SK-N-SH (cell line): ENCODE measurements at regions not wholly inside any gene's neighbourhood (a gene's known extent, or its start where the extent isn't known, plus 50 kb on each side); places are given as distances from the start of the nearest gene placed in this dataset.

Experiments
- CHD2 ChIP-seq: fragments of 150-350 bp; IDR thresholded peaks from 2 replicates; pipeline ENCODE4 v1.6.1; 2018; ENCODE audit warnings: low read length; ENCODE audit not compliant: partially characterized antibody
- CTCF ChIP-seq: fragments of 200-600 bp; sonication (generic); IDR thresholded peaks from 2 replicates; pipeline ENCODE4 v1.6.1; 2017; ENCODE audit warnings: antibody characterized with exemption, mild to moderate bottlenecking, moderate library complexity
- FOSL2 ChIP-seq: IDR thresholded peaks from 2 replicates; pipeline ENCODE4 v1.4.0; 2012; ENCODE audit warnings: low read depth, mild to moderate bottlenecking, moderate library complexity, borderline replicate concordance
- MXI1 ChIP-seq: IDR thresholded peaks from 2 replicates; pipeline ENCODE4 v1.6.1; 2012; ENCODE audit warnings: mild to moderate bottlenecking, low read depth, low read length, improper control_type of control experiment
- POLR2AphosphoS5 ChIP-seq: IDR thresholded peaks from 2 replicates; pipeline ENCODE4 v1.6.1; 2012; ENCODE audit warnings: low read depth, low read length
- RAD21 ChIP-seq: IDR thresholded peaks from 2 replicates; pipeline ENCODE4 v1.6.1; 2012; ENCODE audit warnings: mild to moderate bottlenecking, low read length
- REST ChIP-seq: IDR thresholded peaks from 2 replicates; pipeline ENCODE4 v1.6.1; 2012; ENCODE audit warnings: mild to moderate bottlenecking, low read depth, low read length, moderate library complexity
- RXRA ChIP-seq: IDR thresholded peaks from 2 replicates; pipeline ENCODE4 v1.4.0; 2012; ENCODE audit warnings: low read depth, mild to moderate bottlenecking, borderline replicate concordance
- TAF1 ChIP-seq: IDR thresholded peaks from 2 replicates; pipeline ENCODE4 v1.6.1; 2012; ENCODE audit warnings: low read depth, mild to moderate bottlenecking, low read length, moderate library complexity, borderline replicate concordance
- ZBTB33 ChIP-seq: IDR thresholded peaks from 2 replicates; pipeline ENCODE4 v1.4.0; 2012; ENCODE audit warnings: low read depth, borderline replicate concordance

GRCh38 chr5:153209687-153210086 is 280.8 kb upstream of the GRIA1 start:
- TF ChIP-seq CTCF (no peak), POLR2AphosphoS5 (no peak), FOSL2 (no peak), REST (no peak), ZBTB33 (no peak), RAD21 (no peak), TAF1 (no peak), CHD2 (no peak), RXRA (no peak), MXI1 (no peak)
